DOHH2 (cell line): ENCODE measurements at regions not wholly inside any gene's neighbourhood (a gene's known extent, or its start where the extent isn't known, plus 50 kb on each side); places are given as distances from the start of the nearest gene placed in this dataset.

Experiments
- EZH2phosphoT487 ChIP-seq: fragments of 200-600 bp; sonication (generic); IDR thresholded peaks from 2 replicates; pipeline ENCODE4 v1.6.1; 2017; ENCODE audit warnings: borderline replicate concordance, mild to moderate bottlenecking, antibody characterized with exemption, low read length, moderate library complexity, mixed read lengths
- TF ChIP-seq, protein P1 (sequence below): fragments of 200-600 bp; sonication (generic); IDR thresholded peaks from one replicate; pipeline ENCODE4 v1.5.1; 2014; ENCODE audit warnings: antibody characterized with exemption, mild to moderate bottlenecking, low read depth, low read length; ENCODE audit not compliant: poor library complexity, severe bottlenecking

DNA sequence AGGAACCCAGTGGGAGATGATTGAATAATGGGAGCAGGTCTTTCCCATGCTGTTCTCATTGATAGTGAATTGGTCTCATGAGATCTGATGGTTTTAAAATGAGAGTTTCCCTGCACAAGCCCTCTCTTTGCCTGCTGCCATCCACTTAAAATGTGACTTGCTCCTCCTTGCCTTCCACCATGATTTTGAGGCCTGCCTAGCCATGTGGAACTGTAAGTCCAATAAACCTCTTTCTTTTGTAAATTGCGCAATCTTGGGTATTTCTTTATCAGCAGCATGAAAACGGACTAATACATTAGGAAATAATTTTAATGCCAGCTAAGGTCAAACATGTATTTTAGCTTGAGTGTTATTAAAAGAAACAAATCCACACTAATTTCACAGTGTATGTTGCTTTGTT, 517.6 kb upstream of the ALCAM start:
- TF ChIP-seq, protein P1, sequence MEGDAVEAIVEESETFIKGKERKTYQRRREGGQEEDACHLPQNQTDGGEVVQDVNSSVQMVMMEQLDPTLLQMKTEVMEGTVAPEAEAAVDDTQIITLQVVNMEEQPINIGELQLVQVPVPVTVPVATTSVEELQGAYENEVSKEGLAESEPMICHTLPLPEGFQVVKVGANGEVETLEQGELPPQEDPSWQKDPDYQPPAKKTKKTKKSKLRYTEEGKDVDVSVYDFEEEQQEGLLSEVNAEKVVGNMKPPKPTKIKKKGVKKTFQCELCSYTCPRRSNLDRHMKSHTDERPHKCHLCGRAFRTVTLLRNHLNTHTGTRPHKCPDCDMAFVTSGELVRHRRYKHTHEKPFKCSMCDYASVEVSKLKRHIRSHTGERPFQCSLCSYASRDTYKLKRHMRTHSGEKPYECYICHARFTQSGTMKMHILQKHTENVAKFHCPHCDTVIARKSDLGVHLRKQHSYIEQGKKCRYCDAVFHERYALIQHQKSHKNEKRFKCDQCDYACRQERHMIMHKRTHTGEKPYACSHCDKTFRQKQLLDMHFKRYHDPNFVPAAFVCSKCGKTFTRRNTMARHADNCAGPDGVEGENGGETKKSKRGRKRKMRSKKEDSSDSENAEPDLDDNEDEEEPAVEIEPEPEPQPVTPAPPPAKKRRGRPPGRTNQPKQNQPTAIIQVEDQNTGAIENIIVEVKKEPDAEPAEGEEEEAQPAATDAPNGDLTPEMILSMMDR: no peak
- no peak for TF ChIP-seq EZH2phosphoT487
